HEK293T (cell line): ENCODE measurements at regions not wholly inside any gene's neighbourhood (a gene's known extent, or its start where the extent isn't known, plus 50 kb on each side); places are given as distances from the start of the nearest gene placed in this dataset.

ENCODE experiments used
- CTCF ChIA-PET: fragments of 350-600 bp; formaldehyde crosslinking; extraction: SDS; loops from one replicate; lab custom pipeline; 2021; ENCODE audit warnings: antibody characterized with exemption, inconsistent platforms; lab: Yijun Ruan, JAX
- POLR2A ChIA-PET: fragments of 350-600 bp; formaldehyde crosslinking; extraction: SDS; loops from one replicate; lab custom pipeline; 2020; ENCODE audit warnings: antibody characterized with exemption, inconsistent platforms; lab: Yijun Ruan, JAX
- DNase-seq: peaks from one replicate; pipeline ENCODE4 v3.0.0; 2012; ENCODE audit warnings: mixed read lengths; ENCODE audit errors: extremely low spot score
- ARNT ChIP-seq: fragments of 450-650 bp; IDR thresholded peaks from 2 replicates; pipeline ENCODE4 v1.6.1; 2017; ENCODE audit warnings: mild to moderate bottlenecking
- BHLHE40 ChIP-seq: fragments of 450-650 bp; IDR thresholded peaks from 2 replicates; pipeline ENCODE4 v1.6.1; 2016; ENCODE audit warnings: mild to moderate bottlenecking, moderate library complexity, borderline replicate concordance
- CTBP1 ChIP-seq: fragments of 450-650 bp; IDR thresholded peaks from 2 replicates; pipeline ENCODE4 v1.6.1; 2016; ENCODE audit warnings: borderline replicate concordance
- ELF4 ChIP-seq: fragments of 450-650 bp; IDR thresholded peaks from 2 replicates; pipeline ENCODE4 v1.6.1; 2017; ENCODE audit warnings: antibody characterized with exemption
- FOXA1 ChIP-seq: fragments of 450-650 bp; IDR thresholded peaks from 2 replicates; pipeline ENCODE4 v1.6.1; 2016; ENCODE audit warnings: mild to moderate bottlenecking
- FOXK2 ChIP-seq: fragments of 450-650 bp; IDR thresholded peaks from 2 replicates; pipeline ENCODE4 v1.6.1; 2016; ENCODE audit warnings: mild to moderate bottlenecking
- FOXM1 ChIP-seq: fragments of 450-650 bp; IDR thresholded peaks from 2 replicates; pipeline ENCODE4 v1.6.1; 2017; ENCODE audit warnings: mild to moderate bottlenecking, borderline replicate concordance
- HDGF ChIP-seq: fragments of 450-650 bp; IDR thresholded peaks from 2 replicates; pipeline ENCODE4 v1.6.1; 2017; ENCODE audit warnings: antibody characterized with exemption, borderline replicate concordance
- L3MBTL2 ChIP-seq: fragments of 450-650 bp; conservative IDR thresholded peaks from 2 replicates; pipeline ENCODE4 v1.6.1; 2016; ENCODE audit warnings: mild to moderate bottlenecking
- LEF1 ChIP-seq: fragments of 450-650 bp; IDR thresholded peaks from 2 replicates; pipeline ENCODE4 v1.6.1; 2017; ENCODE audit warnings: mild to moderate bottlenecking, borderline replicate concordance
- NFRKB ChIP-seq: fragments of 450-650 bp; IDR thresholded peaks from 2 replicates; pipeline ENCODE4 v1.6.1; 2016; ENCODE audit warnings: mild to moderate bottlenecking, moderate library complexity
- PKNOX1 ChIP-seq: fragments of 450-650 bp; IDR thresholded peaks from 2 replicates; pipeline ENCODE4 v1.6.1; 2016
- SP1 ChIP-seq: fragments of 450-650 bp; IDR thresholded peaks from 2 replicates; pipeline ENCODE4 v1.6.1; 2017
- SUZ12 ChIP-seq: fragments of 450-650 bp; IDR thresholded peaks from 2 replicates; pipeline ENCODE4 v1.6.1; 2016; ENCODE audit warnings: mild to moderate bottlenecking
- TARDBP ChIP-seq: fragments of 450-650 bp; IDR thresholded peaks from 2 replicates; pipeline ENCODE4 v1.6.1; 2016
- ZNF384 ChIP-seq: fragments of 450-650 bp; IDR thresholded peaks from 2 replicates; pipeline ENCODE4 v1.6.1; 2016

GRCh38 chr2:52745144-52745543 is 1022.5 kb upstream of the CHAC2 start:
- CTCF ChIA-PET, result no interaction called here
- DNase-seq, result no peak
- no peak for TF ChIP-seq CTBP1
- TF ChIP-seq FOXA1, result no peak
- TF ChIP-seq BHLHE40, result no peak
- TF ChIP-seq FOXM1, result no peak
- POLR2A ChIA-PET, result no interaction called here

- POLR2A ChIA-PET, result no interaction called here
- CTCF ChIA-PET, result no interaction called here
- TF ChIP-seq TARDBP (no peak), HDGF (no peak), FOXM1 (no peak), ZNF384 (no peak)
- DNase-seq, result no peak
Measured at GRCh38 chr2:52732849-52733395, 1034.7 kb upstream of the CHAC2 start.

- no peak for DNase-seq
- POLR2A ChIA-PET, result no interaction called here
- TF ChIP-seq NFRKB, result no peak
- no peak for TF ChIP-seq BHLHE40
- no peak for TF ChIP-seq ZNF384
- TF ChIP-seq ARNT, result no peak
- TF ChIP-seq HDGF, result no peak
- no peak for TF ChIP-seq LEF1
- no peak for TF ChIP-seq FOXK2
- no peak for TF ChIP-seq TARDBP
- no peak for TF ChIP-seq SUZ12
- no peak for TF ChIP-seq SP1
- no peak for TF ChIP-seq FOXM1
- TF ChIP-seq FOXA1, result no peak
- TF ChIP-seq PKNOX1, result no peak
- TF ChIP-seq L3MBTL2, result no peak
- no peak for TF ChIP-seq ELF4
- CTCF ChIA-PET, result no interaction called here
Measured at GRCh38 chr2:52724585-52724984, 1043.0 kb upstream of the CHAC2 start.

GRCh38 chr2:52717836-52718235 is 1049.8 kb upstream of the CHAC2 start:
- ChIA-PET POLR2A (no interaction called here), CTCF (no interaction called here)
- TF ChIP-seq FOXA1, result no peak
- no peak for TF ChIP-seq TARDBP
- no peak for TF ChIP-seq LEF1
- no peak for TF ChIP-seq BHLHE40
- DNase-seq, result no peak

- TF ChIP-seq BHLHE40, result no peak
- no peak for TF ChIP-seq ZNF384
- TF ChIP-seq PKNOX1, result no peak
- no peak for TF ChIP-seq ELF4
- no peak for TF ChIP-seq L3MBTL2
- no peak for TF ChIP-seq CTBP1
- TF ChIP-seq HDGF, result no peak
- TF ChIP-seq TARDBP, result no peak
- no peak for TF ChIP-seq SUZ12
- no peak for TF ChIP-seq NFRKB
- TF ChIP-seq FOXM1, result no peak
- no peak for TF ChIP-seq ARNT
- TF ChIP-seq SP1, result no peak
- TF ChIP-seq FOXA1, result no peak
- TF ChIP-seq LEF1, result no peak
- TF ChIP-seq FOXK2, result no peak
- POLR2A ChIA-PET, result no interaction called here
- CTCF ChIA-PET, result no interaction called here
Measured at GRCh38 chr2:52710810-52711618, 1056.6 kb upstream of the CHAC2 start.

GRCh38 chr2:52704251-52704650 is 1063.4 kb upstream of the CHAC2 start:
- CTCF ChIA-PET, result no interaction called here
- POLR2A ChIA-PET, result no interaction called here
- DNase-seq, result no peak
- no peak for TF ChIP-seq NFRKB
- TF ChIP-seq ZNF384, result no peak
- TF ChIP-seq FOXA1, result no peak
- no peak for TF ChIP-seq ARNT
- TF ChIP-seq CTBP1, result no peak
- no peak for TF ChIP-seq TARDBP
- no peak for TF ChIP-seq FOXM1
- no peak for TF ChIP-seq FOXK2
- TF ChIP-seq SP1, result no peak
- no peak for TF ChIP-seq HDGF
- no peak for TF ChIP-seq PKNOX1
- no peak for TF ChIP-seq BHLHE40
- no peak for TF ChIP-seq LEF1
- TF ChIP-seq SUZ12, result no peak
- no peak for TF ChIP-seq ELF4

More at GRCh38 chr2:52710810-52711618, 1056.6 kb upstream of the CHAC2 start:
- DNase-seq, result no peak
